ENCODE measurements at regions not wholly inside any gene's neighbourhood (a gene's known extent, or its start where the extent isn't known, plus 50 kb on each side); places are given as distances from the start of the nearest gene placed in this dataset.
"Not testable (repeated sequence)": the region's sequence is repeated elsewhere in the genome, so short reads cannot be mapped to it uniquely, and the experiment has no call there.

GRCh38 chr4:9505341-9505740 lies 61.1 kb downstream of the DEFB131A start:
- not testable (repeated sequence) for H3K27me3 ChIP-seq (ENCODE audit: control insufficient read depth, insufficient read depth, low read length); H3K27ac ChIP-seq; H3K4me1 ChIP-seq; H3K36me3 ChIP-seq (ENCODE audit: control insufficient read depth, insufficient read depth, low read length); H3K4me3 ChIP-seq (ENCODE audit: low read depth, low read length); H3K4me2 ChIP-seq (ENCODE audit: low read length); H3K9me3 ChIP-seq (ENCODE audit: control insufficient read depth, low read length); H3K79me2 ChIP-seq; H2AFZ ChIP-seq; H3K9ac ChIP-seq

GRCh38 chr4:9506672-9507071 lies 62.5 kb downstream of the DEFB131A start:
- H3K79me2 ChIP-seq; H3K4me2 ChIP-seq (ENCODE audit: low read length); H3K4me1 ChIP-seq; H2AFZ ChIP-seq; H3K27ac ChIP-seq; H3K27me3 ChIP-seq (ENCODE audit: control insufficient read depth, insufficient read depth, low read length); H3K4me3 ChIP-seq (ENCODE audit: low read depth, low read length); H3K36me3 ChIP-seq (ENCODE audit: control insufficient read depth, insufficient read depth, low read length); H3K9me3 ChIP-seq (ENCODE audit: control insufficient read depth, low read length); H3K9ac ChIP-seq: not testable (repeated sequence)

- H2AFZ ChIP-seq; H3K4me3 ChIP-seq (ENCODE audit: low read depth, low read length); H3K9me3 ChIP-seq (ENCODE audit: control insufficient read depth, low read length); H3K79me2 ChIP-seq; H3K27ac ChIP-seq; H3K4me1 ChIP-seq; H3K9ac ChIP-seq; H3K27me3 ChIP-seq (ENCODE audit: control insufficient read depth, insufficient read depth, low read length); H3K4me2 ChIP-seq (ENCODE audit: low read length); H3K36me3 ChIP-seq (ENCODE audit: control insufficient read depth, insufficient read depth, low read length): not testable (repeated sequence)
Measured at GRCh38 chr4:9512941-9513340, 68.7 kb downstream of the DEFB131A start.

- H3K4me2 ChIP-seq (ENCODE audit: low read length); H3K9ac ChIP-seq; H3K27ac ChIP-seq; H3K36me3 ChIP-seq (ENCODE audit: control insufficient read depth, insufficient read depth, low read length); H3K79me2 ChIP-seq; H3K4me3 ChIP-seq (ENCODE audit: low read depth, low read length); H3K9me3 ChIP-seq (ENCODE audit: control insufficient read depth, low read length); H3K4me1 ChIP-seq; H3K27me3 ChIP-seq (ENCODE audit: control insufficient read depth, insufficient read depth, low read length); H2AFZ ChIP-seq: not testable (repeated sequence)
Measured at GRCh38 chr4:9519631-9520030, 75.4 kb downstream of the DEFB131A start.

- not testable (repeated sequence) for H2AFZ ChIP-seq; H3K27ac ChIP-seq; H3K4me3 ChIP-seq (ENCODE audit: low read depth, low read length); H3K4me1 ChIP-seq; H3K36me3 ChIP-seq (ENCODE audit: control insufficient read depth, insufficient read depth, low read length); H3K79me2 ChIP-seq; H3K9ac ChIP-seq; H3K4me2 ChIP-seq (ENCODE audit: low read length); H3K27me3 ChIP-seq (ENCODE audit: control insufficient read depth, insufficient read depth, low read length); H3K9me3 ChIP-seq (ENCODE audit: control insufficient read depth, low read length)
Measured at GRCh38 chr4:9522903-9523302, 78.7 kb downstream of the DEFB131A start.

- H3K4me2 ChIP-seq (ENCODE audit: low read length); H2AFZ ChIP-seq; H3K27ac ChIP-seq; H3K4me3 ChIP-seq (ENCODE audit: low read depth, low read length); H3K4me1 ChIP-seq; H3K9ac ChIP-seq; H3K79me2 ChIP-seq; H3K9me3 ChIP-seq (ENCODE audit: control insufficient read depth, low read length); H3K36me3 ChIP-seq (ENCODE audit: control insufficient read depth, insufficient read depth, low read length); H3K27me3 ChIP-seq (ENCODE audit: control insufficient read depth, insufficient read depth, low read length): not testable (repeated sequence)
Measured at GRCh38 chr4:9524406-9524805, 80.2 kb downstream of the DEFB131A start.

GRCh38 chr4:9532134-9532862 lies 88.1 kb downstream of the DEFB131A start:
- H3K79me2 ChIP-seq; H3K27me3 ChIP-seq (ENCODE audit: control insufficient read depth, insufficient read depth, low read length); H3K4me1 ChIP-seq; H3K9ac ChIP-seq; H3K9me3 ChIP-seq (ENCODE audit: control insufficient read depth, low read length); H3K36me3 ChIP-seq (ENCODE audit: control insufficient read depth, insufficient read depth, low read length): not testable (repeated sequence)
- H3K4me3 ChIP-seq (ENCODE audit: low read depth, low read length): peak overlapping the region; percentile 60
- peak overlapping the region; percentile 81 for H3K4me2 ChIP-seq (ENCODE audit: low read length)
- H3K27ac ChIP-seq: peak overlapping the region; percentile 44
- peak; percentile 50 for TF ChIP-seq CTCF (IDR thresholded peaks at IDR 0.05)
- H2AFZ ChIP-seq: peak overlapping the region; percentile 82

- peak overlapping the region; percentile 60 for H3K4me3 ChIP-seq (ENCODE audit: low read depth, low read length)
- H3K27ac ChIP-seq; H3K36me3 ChIP-seq (ENCODE audit: control insufficient read depth, insufficient read depth, low read length); H3K27me3 ChIP-seq (ENCODE audit: control insufficient read depth, insufficient read depth, low read length); H3K4me1 ChIP-seq; H3K79me2 ChIP-seq; H3K9ac ChIP-seq; H3K9me3 ChIP-seq (ENCODE audit: control insufficient read depth, low read length): not testable (repeated sequence)
- H3K4me2 ChIP-seq (ENCODE audit: low read length): peak overlapping the region; percentile 81
- H2AFZ ChIP-seq: peak overlapping the region; percentile 82
Measured at GRCh38 chr4:9532863-9533192, 88.6 kb downstream of the DEFB131A start.

GRCh38 chr4:9537101-9537500 lies 92.9 kb downstream of the DEFB131A start:
- not testable (repeated sequence) for H2AFZ ChIP-seq; H3K9me3 ChIP-seq (ENCODE audit: control insufficient read depth, low read length); H3K27ac ChIP-seq; H3K79me2 ChIP-seq; H3K4me1 ChIP-seq; H3K4me2 ChIP-seq (ENCODE audit: low read length); H3K36me3 ChIP-seq (ENCODE audit: control insufficient read depth, insufficient read depth, low read length); H3K4me3 ChIP-seq (ENCODE audit: low read depth, low read length); H3K9ac ChIP-seq; H3K27me3 ChIP-seq (ENCODE audit: control insufficient read depth, insufficient read depth, low read length)

GRCh38 chr4:9539939-9540520 lies 95.8 kb downstream of the DEFB131A start:
- H3K27me3 ChIP-seq (ENCODE audit: control insufficient read depth, insufficient read depth, low read length); H3K4me1 ChIP-seq; H3K9me3 ChIP-seq (ENCODE audit: control insufficient read depth, low read length); H3K27ac ChIP-seq; H2AFZ ChIP-seq; H3K4me2 ChIP-seq (ENCODE audit: low read length); H3K4me3 ChIP-seq (ENCODE audit: low read depth, low read length); H3K36me3 ChIP-seq (ENCODE audit: control insufficient read depth, insufficient read depth, low read length); H3K79me2 ChIP-seq; H3K9ac ChIP-seq: not testable (repeated sequence)
